Fibroblast of lung (primary cell): ENCODE measurements at regions not wholly inside any gene's neighbourhood (a gene's known extent, or its start where the extent isn't known, plus 50 kb on each side); places are given as distances from the start of the nearest gene placed in this dataset.

Source experiments
- DNase-seq, 2 donors: peaks; one replicate each; pipeline versions ENCODE4 v3.0.0 to v3.0.0-alpha.2; 2010; ENCODE audit warnings: low read depth in 2 of 2
- H2AFZ ChIP-seq: 2 replicates; pipeline ENCODE4 v1.5.1; 2012; ENCODE audit warnings: low read length, control low read depth, inconsistent platforms
- H3K27ac ChIP-seq: 2 replicates; pipeline ENCODE4 v1.5.1; 2011; ENCODE audit warnings: low read length, control low read depth; ENCODE audit not compliant: insufficient read depth
- H3K27me3 ChIP-seq: 2 replicates; pipeline ENCODE4 v1.5.1; 2011; ENCODE audit warnings: mild to moderate bottlenecking, low read length; ENCODE audit not compliant: control insufficient read depth, insufficient read depth
- H3K36me3 ChIP-seq: 2 replicates; pipeline ENCODE4 v1.5.1; 2011; ENCODE audit warnings: low read length; ENCODE audit not compliant: control insufficient read depth, insufficient read depth
- H3K4me1 ChIP-seq: 2 replicates; pipeline ENCODE4 v1.5.1; 2011; ENCODE audit warnings: low read length; ENCODE audit not compliant: control insufficient read depth, insufficient read depth; ENCODE audit errors: extremely low read depth
- H3K4me2 ChIP-seq: 2 replicates; pipeline ENCODE4 v1.5.1; 2011; ENCODE audit warnings: low read length, control low read depth; ENCODE audit not compliant: insufficient read depth; ENCODE audit errors: extremely low read depth
- H3K4me3 ChIP-seq, 4 experiments: fragments of 200-600 bp in 1 of 4; sonication (generic) in 1 of 4; replicated peaks in 1 of 4; 2 replicates each; pipeline ENCODE4 v1.5.1; 2011 to 2016; ENCODE audit warnings: low read length in 4 of 4, low read depth in 3 of 4, mild to moderate bottlenecking in 3 of 4, control low read depth in 2 of 4, inconsistent platforms in 1 of 4, mixed read lengths in 1 of 4; ENCODE audit not compliant: insufficient read depth in 1 of 4; ENCODE audit errors: control extremely low read depth in 1 of 4
- H3K79me2 ChIP-seq: 2 replicates; pipeline ENCODE4 v1.5.1; 2012; ENCODE audit warnings: mild to moderate bottlenecking, low read length, inconsistent platforms; ENCODE audit not compliant: control insufficient read depth, insufficient read depth
- H3K9ac ChIP-seq: 2 replicates; pipeline ENCODE4 v1.5.1; 2011; ENCODE audit warnings: mild to moderate bottlenecking, low read length, control low read depth; ENCODE audit not compliant: insufficient read depth
- H3K9me3 ChIP-seq: 2 replicates; pipeline ENCODE4 v1.5.1; 2012; ENCODE audit warnings: low read depth, low read length; ENCODE audit not compliant: control insufficient read depth, insufficient read depth
- H4K20me1 ChIP-seq: 2 replicates; pipeline ENCODE4 v1.5.1; 2011; ENCODE audit warnings: low read length; ENCODE audit not compliant: control insufficient read depth, insufficient read depth; ENCODE audit errors: extremely low read depth
- EZH2 ChIP-seq: IDR thresholded peaks from 2 replicates; pipeline ENCODE4 v1.5.1; 2012; ENCODE audit warnings: low read length, control low read depth, mild to moderate bottlenecking; ENCODE audit errors: missing control alignments
- TF ChIP-seq, protein P1 (sequence below), 2 donors: IDR thresholded peaks in 1 of 2; conservative IDR thresholded peaks in 1 of 2; 1 replicate in 1 of 2; 2 replicates in 1 of 2; pipeline ENCODE4 v1.5.1; 2011 to 2012; ENCODE audit warnings: low read length in 2 of 2, control low read depth in 1 of 2, inconsistent platforms in 1 of 2, low read depth in 1 of 2, mild to moderate bottlenecking in 1 of 2

DNA sequence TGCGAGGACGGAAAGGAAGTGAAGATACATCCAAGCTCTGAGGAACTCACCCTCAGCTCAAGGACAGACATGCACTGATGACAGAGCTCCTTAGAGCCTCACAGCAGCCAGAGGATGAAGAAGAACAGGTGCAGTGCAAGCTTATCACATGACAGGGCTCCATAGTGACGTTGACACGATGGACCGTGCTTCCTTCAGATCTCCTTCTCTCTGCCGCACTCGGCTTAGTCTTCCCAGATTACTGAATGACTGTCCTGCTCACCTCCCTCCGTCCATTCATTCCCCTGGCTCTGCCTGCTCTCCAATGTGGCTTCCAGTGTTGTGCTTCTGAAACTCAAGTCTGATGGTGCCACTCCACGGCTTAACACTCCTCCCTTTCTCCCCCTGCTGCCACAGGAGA, 161.5 kb upstream of the PFKP start:
- Histone ChIP-seq H3K9ac (no peak overlapping the region), H3K27me3 (no peaks in the 10 kb centered on the region), H3K4me2 (no peak overlapping the region), H3K27ac (no peak overlapping the region), H4K20me1 (no peaks in the 10 kb centered on the region), H3K4me1 (no peaks in the 10 kb centered on the region), H3K79me2 (no peaks in the 10 kb centered on the region), H3K4me3 (no peak overlapping the region), H2AFZ (no peak overlapping the region), H3K36me3 (no peaks in the 10 kb centered on the region), H3K9me3 (no peaks in the 10 kb centered on the region)
- DNase-seq, result no peak
- no peak for TF ChIP-seq EZH2
- TF ChIP-seq, protein P1, sequence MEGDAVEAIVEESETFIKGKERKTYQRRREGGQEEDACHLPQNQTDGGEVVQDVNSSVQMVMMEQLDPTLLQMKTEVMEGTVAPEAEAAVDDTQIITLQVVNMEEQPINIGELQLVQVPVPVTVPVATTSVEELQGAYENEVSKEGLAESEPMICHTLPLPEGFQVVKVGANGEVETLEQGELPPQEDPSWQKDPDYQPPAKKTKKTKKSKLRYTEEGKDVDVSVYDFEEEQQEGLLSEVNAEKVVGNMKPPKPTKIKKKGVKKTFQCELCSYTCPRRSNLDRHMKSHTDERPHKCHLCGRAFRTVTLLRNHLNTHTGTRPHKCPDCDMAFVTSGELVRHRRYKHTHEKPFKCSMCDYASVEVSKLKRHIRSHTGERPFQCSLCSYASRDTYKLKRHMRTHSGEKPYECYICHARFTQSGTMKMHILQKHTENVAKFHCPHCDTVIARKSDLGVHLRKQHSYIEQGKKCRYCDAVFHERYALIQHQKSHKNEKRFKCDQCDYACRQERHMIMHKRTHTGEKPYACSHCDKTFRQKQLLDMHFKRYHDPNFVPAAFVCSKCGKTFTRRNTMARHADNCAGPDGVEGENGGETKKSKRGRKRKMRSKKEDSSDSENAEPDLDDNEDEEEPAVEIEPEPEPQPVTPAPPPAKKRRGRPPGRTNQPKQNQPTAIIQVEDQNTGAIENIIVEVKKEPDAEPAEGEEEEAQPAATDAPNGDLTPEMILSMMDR (conservative IDR thresholded peaks at IDR 0.05 in 1 of 2, IDR thresholded peaks at IDR 0.05 in 1 of 2; ENCODE audit: low read depth in 1 of 2, low read length in 2 of 2), result no peak

DNA sequence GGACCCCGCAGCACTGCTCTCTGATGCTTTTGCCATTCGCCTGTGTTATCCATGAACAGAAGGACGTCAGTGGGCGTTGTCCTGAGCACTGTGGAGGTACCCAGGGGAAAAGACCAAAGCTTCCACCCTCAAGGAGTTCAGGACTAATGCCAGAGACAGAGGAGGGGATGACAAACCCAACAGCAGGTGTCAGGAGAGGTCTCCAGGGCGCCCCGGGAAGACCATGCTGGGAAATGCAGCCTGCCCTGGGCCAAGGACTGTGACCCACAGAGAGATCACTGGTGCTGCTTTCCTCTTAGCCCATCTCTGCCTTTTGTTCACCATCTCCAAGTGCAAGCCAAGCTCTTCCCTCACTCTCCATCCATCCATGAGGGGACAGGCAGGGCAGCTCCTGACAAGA, 166.8 kb upstream of the PFKP start:
- Histone ChIP-seq H3K4me1 (no peaks in the 10 kb centered on the region), H2AFZ (no peak overlapping the region), H3K79me2 (no peaks in the 10 kb centered on the region), H3K4me2 (no peak overlapping the region), H3K27ac (no peak overlapping the region), H3K9me3 (no peaks in the 10 kb centered on the region), H4K20me1 (no peaks in the 10 kb centered on the region), H3K4me3 (no peak overlapping the region), H3K27me3 (no peaks in the 10 kb centered on the region), H3K36me3 (no peaks in the 10 kb centered on the region), H3K9ac (no peak overlapping the region)
- TF ChIP-seq, protein P1 (conservative IDR thresholded peaks at IDR 0.05 in 1 of 2, IDR thresholded peaks at IDR 0.05 in 1 of 2; ENCODE audit: low read depth in 1 of 2, low read length in 2 of 2), result no peak
- TF ChIP-seq EZH2, result no peak
- DNase-seq, result no peak

DNA sequence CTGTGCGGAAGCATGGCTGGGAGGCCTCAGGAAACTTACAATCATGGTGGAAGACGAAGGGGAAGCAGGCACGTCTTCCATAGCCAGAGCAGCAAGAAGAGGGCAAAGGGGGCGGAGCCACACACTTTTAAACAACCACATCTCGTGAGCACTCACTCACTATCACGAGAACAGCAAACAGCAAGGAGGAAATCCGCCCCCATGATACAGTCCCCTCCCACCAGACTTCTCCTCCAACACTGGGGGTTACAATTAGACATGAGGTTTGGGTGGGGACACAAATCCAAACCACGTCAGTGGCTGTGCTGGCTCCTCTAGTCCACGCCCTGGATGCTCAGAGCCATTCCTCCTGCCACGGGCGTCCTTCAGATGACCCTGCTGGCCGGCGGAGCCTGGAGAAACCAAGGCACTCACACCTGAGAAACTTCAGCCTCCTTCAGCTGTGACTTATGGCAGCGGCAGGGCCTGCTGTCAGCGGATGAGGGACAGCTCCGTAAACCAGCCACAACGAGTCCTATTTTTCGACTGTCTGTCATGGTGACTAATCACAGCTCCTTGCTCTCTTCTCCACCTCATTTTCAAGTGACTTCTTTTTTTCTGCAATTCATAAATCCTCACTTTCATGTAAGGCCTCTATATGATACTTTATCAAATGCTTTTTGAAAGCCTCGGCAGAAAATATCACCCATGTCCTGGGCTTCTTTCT, 167.9 kb upstream of the PFKP start:
- Histone ChIP-seq H3K27ac (no peak overlapping the region), H3K36me3 (no peaks in the 10 kb centered on the region), H3K4me2 (no peak overlapping the region), H3K9me3 (no peaks in the 10 kb centered on the region), H3K9ac (no peak overlapping the region), H3K4me1 (no peaks in the 10 kb centered on the region), H3K79me2 (no peaks in the 10 kb centered on the region), H2AFZ (no peak overlapping the region), H3K4me3 (no peak overlapping the region), H3K27me3 (no peaks in the 10 kb centered on the region), H4K20me1 (no peaks in the 10 kb centered on the region)
- DNase-seq, result no peak
- TF ChIP-seq EZH2, result no peak
- TF ChIP-seq, protein P1 (conservative IDR thresholded peaks at IDR 0.05 in 1 of 2, IDR thresholded peaks at IDR 0.05 in 1 of 2; ENCODE audit: low read depth in 1 of 2, low read length in 2 of 2), result no peak
